HEK293T (cell line): ENCODE measurements at regions not wholly inside any gene's neighbourhood (a gene's known extent, or its start where the extent isn't known, plus 50 kb on each side); places are given as distances from the start of the nearest gene placed in this dataset.

Experiments used
- ARNT ChIP-seq: fragments of 450-650 bp; IDR thresholded peaks from 2 replicates; pipeline ENCODE4 v1.6.1; 2017; ENCODE audit warnings: mild to moderate bottlenecking
- BHLHE40 ChIP-seq: fragments of 450-650 bp; IDR thresholded peaks from 2 replicates; pipeline ENCODE4 v1.6.1; 2016; ENCODE audit warnings: mild to moderate bottlenecking, moderate library complexity, borderline replicate concordance
- FOXA1 ChIP-seq: fragments of 450-650 bp; IDR thresholded peaks from 2 replicates; pipeline ENCODE4 v1.6.1; 2016; ENCODE audit warnings: mild to moderate bottlenecking
- FOXM1 ChIP-seq: fragments of 450-650 bp; IDR thresholded peaks from 2 replicates; pipeline ENCODE4 v1.6.1; 2017; ENCODE audit warnings: mild to moderate bottlenecking, borderline replicate concordance
- NFRKB ChIP-seq: fragments of 450-650 bp; IDR thresholded peaks from 2 replicates; pipeline ENCODE4 v1.6.1; 2016; ENCODE audit warnings: mild to moderate bottlenecking, moderate library complexity
- SP1 ChIP-seq: fragments of 450-650 bp; IDR thresholded peaks from 2 replicates; pipeline ENCODE4 v1.6.1; 2017
- SUZ12 ChIP-seq: fragments of 450-650 bp; IDR thresholded peaks from 2 replicates; pipeline ENCODE4 v1.6.1; 2016; ENCODE audit warnings: mild to moderate bottlenecking
- TF ChIP-seq, protein P1 (sequence below): fragments of 450-650 bp; IDR thresholded peaks from 2 replicates; pipeline ENCODE4 v1.6.1; 2016

DNA sequence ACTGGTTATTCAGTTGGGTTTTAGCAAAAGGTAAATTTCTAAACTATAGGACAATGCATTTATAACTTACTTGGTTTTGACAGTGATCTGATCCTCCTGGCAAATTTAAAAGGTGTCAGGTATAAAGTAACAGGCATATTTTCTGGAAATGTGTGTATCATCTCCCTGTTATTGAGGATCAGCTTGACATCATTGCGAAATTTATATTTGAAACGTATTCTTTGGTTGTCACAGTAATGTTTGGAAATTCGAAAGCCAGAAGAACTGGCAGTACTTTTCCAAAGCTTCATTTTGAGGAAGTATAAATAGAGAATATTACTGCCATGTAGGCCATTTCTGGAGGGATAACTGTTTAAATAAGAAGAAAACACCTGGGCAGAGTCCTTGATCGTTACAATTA lies 422.2 kb upstream of the NRXN1 start:
- TF ChIP-seq NFRKB (no peak), SP1 (no peak), SUZ12 (no peak), BHLHE40 (no peak), ARNT (no peak), FOXA1 (no peak), FOXM1 (no peak)
- TF ChIP-seq, protein P1, sequence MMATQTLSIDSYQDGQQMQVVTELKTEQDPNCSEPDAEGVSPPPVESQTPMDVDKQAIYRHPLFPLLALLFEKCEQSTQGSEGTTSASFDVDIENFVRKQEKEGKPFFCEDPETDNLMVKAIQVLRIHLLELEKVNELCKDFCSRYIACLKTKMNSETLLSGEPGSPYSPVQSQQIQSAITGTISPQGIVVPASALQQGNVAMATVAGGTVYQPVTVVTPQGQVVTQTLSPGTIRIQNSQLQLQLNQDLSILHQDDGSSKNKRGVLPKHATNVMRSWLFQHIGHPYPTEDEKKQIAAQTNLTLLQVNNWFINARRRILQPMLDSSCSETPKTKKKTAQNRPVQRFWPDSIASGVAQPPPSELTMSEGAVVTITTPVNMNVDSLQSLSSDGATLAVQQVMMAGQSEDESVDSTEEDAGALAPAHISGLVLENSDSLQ: no peak
